GM13976 (cell line): ENCODE measurements at regions not wholly inside any gene's neighbourhood (a gene's known extent, or its start where the extent isn't known, plus 50 kb on each side); places are given as distances from the start of the nearest gene placed in this dataset.

ENCODE experiments used
- DNase-seq: peaks from one replicate; pipeline ENCODE4 v3.0.0; 2012; ENCODE audit warnings: low spot score
- CTCF ChIP-seq: IDR thresholded peaks from 2 replicates; pipeline ENCODE4 v1.5.1; 2012; ENCODE audit warnings: borderline replicate concordance, mild to moderate bottlenecking; ENCODE audit not compliant: insufficient read depth; ENCODE audit errors: extremely low read depth, missing control alignments, control extremely low read depth
- in situ Hi-C: fragments of 300-500 bp; cut with MboI; formaldehyde crosslinking; loops from one replicate; pipeline ENCODE4 v1.12.0; 2022; ENCODE audit warnings: low sequenced_read_pairs, mixed read lengths, inconsistent platforms; ENCODE audit not compliant: unreplicated experiment

- in situ Hi-C loops: no loop called here
Observed at GRCh38 chrX:80602036-80602860, 182.0 kb downstream of the TENT5D start.

More at GRCh38 chrX:80602036-80602860, 182.0 kb downstream of the TENT5D start:
- no peak for TF ChIP-seq CTCF
- no peak for DNase-seq
